ENCODE measurements at regions not wholly inside any gene's neighbourhood (a gene's known extent, or its start where the extent isn't known, plus 50 kb on each side); places are given as distances from the start of the nearest gene placed in this dataset.

DNA sequence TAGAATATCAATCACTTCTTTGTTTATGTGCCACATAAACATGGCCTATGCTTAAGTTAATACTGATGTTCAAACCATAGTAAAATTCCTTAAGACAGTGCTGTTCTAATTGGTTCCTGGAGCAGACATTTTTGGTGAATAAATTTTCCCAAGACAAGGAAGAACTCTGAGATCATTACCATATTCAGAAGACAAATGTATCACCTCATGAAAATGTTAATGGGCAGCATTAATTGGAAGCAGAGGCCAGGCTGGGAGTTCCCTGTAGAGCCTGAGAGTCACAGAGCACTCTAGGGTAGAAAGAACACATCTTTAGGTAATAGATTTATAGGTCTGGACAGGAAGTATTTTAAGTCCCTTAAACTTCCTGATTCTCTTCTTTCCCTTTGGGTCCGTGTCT lies 240.2 kb downstream of the MAN2A1 start:
- Histone ChIP-seq H3K9me3 (ENCODE audit: low read depth) (no peaks in the 10 kb centered on the region), H3K79me2 (no peaks in the 10 kb centered on the region), H3K4me3 (no peak overlapping the region), H3K4me1 (ENCODE audit: insufficient read depth) (no peaks in the 10 kb centered on the region), H3K27me3 (no peaks in the 10 kb centered on the region), H3K4me2 (no peak overlapping the region), H3K36me3 (replicated peaks; ENCODE audit: insufficient read depth, low read depth) (no peaks in the 10 kb centered on the region), H3K9me2 (replicated peaks; ENCODE audit: insufficient read depth) (no peaks in the 10 kb centered on the region), H2AFZ (no peak overlapping the region), H3K27ac (no peak overlapping the region), H4K20me1 (ENCODE audit: insufficient read depth, poor library complexity, severe bottlenecking) (no peaks in the 10 kb centered on the region)
- no peak for DNase-seq (ENCODE audit: low spot score)
- TF ChIP-seq EZH2phosphoT487 (IDR thresholded peaks at IDR 0.05; ENCODE audit: low read depth, severe bottlenecking, unreplicated experiment) (no peak), EZH2 (IDR thresholded peaks at IDR 0.05; ENCODE audit: borderline replicate concordance) (no peak), CTCF (IDR thresholded peaks at IDR 0.05; ENCODE audit: poor library complexity) (no peak)
- WGBS (ENCODE audit: low lambda C conversion rate, missing lambda C conversion rate), result 56% methylated on average over 1 of the region's 1 CpG

GRCh38 chr5:109931049-109931780 lies 241.5 kb downstream of the MAN2A1 start:
- no peak overlapping the region for H3K4me3 ChIP-seq
- H3K4me2 ChIP-seq, result no peak overlapping the region
- no peak overlapping the region for H2AFZ ChIP-seq
- H4K20me1 ChIP-seq (ENCODE audit: insufficient read depth, poor library complexity, severe bottlenecking), result no peaks in the 10 kb centered on the region
- H3K79me2 ChIP-seq, result no peaks in the 10 kb centered on the region
- no peak for TF ChIP-seq CTCF (IDR thresholded peaks at IDR 0.05; ENCODE audit: poor library complexity)
- no peak for TF ChIP-seq EZH2phosphoT487 (IDR thresholded peaks at IDR 0.05; ENCODE audit: low read depth, severe bottlenecking, unreplicated experiment)
- no peak for TF ChIP-seq EZH2 (IDR thresholded peaks at IDR 0.05; ENCODE audit: borderline replicate concordance)
- H3K27ac ChIP-seq, result no peak overlapping the region
- no peaks in the 10 kb centered on the region for H3K36me3 ChIP-seq (replicated peaks; ENCODE audit: insufficient read depth, low read depth)
- no peaks in the 10 kb centered on the region for H3K27me3 ChIP-seq
- DNase-seq (ENCODE audit: low spot score), result no peak
- H3K4me1 ChIP-seq (ENCODE audit: insufficient read depth), result no peaks in the 10 kb centered on the region
- no peaks in the 10 kb centered on the region for H3K9me2 ChIP-seq (replicated peaks; ENCODE audit: insufficient read depth)
- 91% methylated on average over 8 of the region's 8 CpGs for WGBS (ENCODE audit: low lambda C conversion rate, missing lambda C conversion rate)
- no peaks in the 10 kb centered on the region for H3K9me3 ChIP-seq (ENCODE audit: low read depth)

DNA sequence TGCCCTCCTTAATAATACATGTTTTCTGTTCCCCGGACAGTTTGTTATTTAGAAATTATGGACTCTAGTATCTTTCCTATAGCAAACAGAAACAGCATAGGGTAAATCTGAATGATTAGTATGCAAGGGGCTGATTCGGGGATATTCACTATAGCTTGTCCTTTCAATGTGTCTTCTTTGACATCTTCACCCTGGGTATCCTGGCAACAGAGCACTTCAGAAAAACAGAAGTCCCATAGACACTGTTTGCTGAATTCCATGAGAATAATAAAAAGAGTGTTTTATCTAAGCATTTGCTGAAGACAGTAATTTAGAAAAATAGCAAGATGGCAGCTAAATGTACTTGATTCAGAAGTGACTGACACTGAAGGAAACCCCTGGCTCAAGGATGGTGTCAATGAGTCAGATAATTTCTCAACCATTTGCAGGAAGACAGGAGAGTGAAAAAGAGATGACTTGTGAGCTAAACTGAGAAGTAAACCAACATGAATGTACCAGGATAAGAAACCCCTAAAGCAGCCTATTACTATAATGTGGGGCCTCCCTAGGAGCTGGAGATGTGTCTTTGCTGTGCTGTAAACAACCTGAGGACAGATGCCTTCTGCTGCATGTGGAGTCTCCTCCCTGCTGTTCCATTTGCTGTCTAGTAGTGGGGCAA lies 246.2 kb downstream of the MAN2A1 start:
- Histone ChIP-seq H3K27ac (no peak overlapping the region), H3K4me2 (no peak overlapping the region), H3K9me3 (ENCODE audit: low read depth) (no peaks in the 10 kb centered on the region), H3K79me2 (no peaks in the 10 kb centered on the region), H3K4me1 (ENCODE audit: insufficient read depth) (no peaks in the 10 kb centered on the region), H3K4me3 (no peak overlapping the region), H3K9me2 (replicated peaks; ENCODE audit: insufficient read depth) (no peaks in the 10 kb centered on the region), H3K36me3 (replicated peaks; ENCODE audit: insufficient read depth, low read depth) (no peaks in the 10 kb centered on the region), H3K27me3 (no peaks in the 10 kb centered on the region), H4K20me1 (ENCODE audit: insufficient read depth, poor library complexity, severe bottlenecking) (no peaks in the 10 kb centered on the region), H2AFZ (no peak overlapping the region)
- TF ChIP-seq CTCF (IDR thresholded peaks at IDR 0.05; ENCODE audit: poor library complexity), result no peak
- no peak for TF ChIP-seq EZH2phosphoT487 (IDR thresholded peaks at IDR 0.05; ENCODE audit: low read depth, severe bottlenecking, unreplicated experiment)
- TF ChIP-seq EZH2 (IDR thresholded peaks at IDR 0.05; ENCODE audit: borderline replicate concordance), result no peak
- DNase-seq (ENCODE audit: low spot score), result no peak
- 92% methylated on average over 2 of the region's 2 CpGs for WGBS (ENCODE audit: low lambda C conversion rate, missing lambda C conversion rate)

Measured in hepatocyte (in vitro differentiated cells).